SJCRH30 (cell line): ENCODE measurements at regions not wholly inside any gene's neighbourhood (a gene's known extent, or its start where the extent isn't known, plus 50 kb on each side); places are given as distances from the start of the nearest gene placed in this dataset.
"Not testable (repeated sequence)": the region's sequence is repeated elsewhere in the genome, so short reads cannot be mapped to it uniquely, and the experiment has no call there.

Experiments
- DNase-seq, 2 experiments: peaks; one replicate each; pipeline ENCODE4 v3.0.0-alpha.2; 2015 to 2020
- H3K27ac ChIP-seq: fragments of 250-450 bp; sonication (Bioruptor Pico); 2 replicates; pipeline ENCODE4 v1.5.1; 2020; ENCODE audit warnings: mild to moderate bottlenecking, moderate library complexity
- H3K27me3 ChIP-seq: fragments of 250-450 bp; sonication (Bioruptor Pico); 2 replicates; pipeline ENCODE4 v1.5.1; 2020; ENCODE audit warnings: mild to moderate bottlenecking, moderate library complexity
- H3K36me3 ChIP-seq: fragments of 250-450 bp; sonication (Bioruptor Pico); 2 replicates; pipeline ENCODE4 v1.5.1; 2020; ENCODE audit warnings: mild to moderate bottlenecking, moderate library complexity
- H3K4me1 ChIP-seq: fragments of 250-450 bp; sonication (Bioruptor Pico); 2 replicates; pipeline ENCODE4 v1.5.1; 2020; ENCODE audit warnings: mild to moderate bottlenecking, moderate library complexity
- H3K4me3 ChIP-seq: fragments of 250-450 bp; sonication (Bioruptor Pico); 2 replicates; pipeline ENCODE4 v1.5.1; 2020; ENCODE audit warnings: mild to moderate bottlenecking, moderate library complexity
- H3K9me3 ChIP-seq: fragments of 250-450 bp; sonication (Bioruptor Pico); replicated peaks from 2 replicates; pipeline ENCODE4 v1.5.1; 2020; ENCODE audit warnings: mild to moderate bottlenecking, moderate library complexity

- H3K27ac ChIP-seq, H3K9me3 ChIP-seq, DNase-seq, H3K36me3 ChIP-seq, H3K4me1 ChIP-seq, H3K4me3 ChIP-seq, H3K27me3 ChIP-seq: not testable (repeated sequence)
Observed at GRCh38 chr2:8613207-8613999, 68.5 kb upstream of the ID2 start.

GRCh38 chr2:8614646-8615045, 67.2 kb upstream of the ID2 start:
- Histone ChIP-seq H3K4me3 (no peak overlapping the region), H3K27me3 (peaks cover 6% of the 10 kb centered on the region; the same call in 1 of the 2 replicates), H3K27ac (no peak overlapping the region), H3K9me3 (no peaks in the 10 kb centered on the region), H3K36me3 (no peaks in the 10 kb centered on the region), H3K4me1 (no peaks in the 10 kb centered on the region)
- no peak for DNase-seq

GRCh38 chr2:8615252-8615575, 66.6 kb upstream of the ID2 start:
- Histone ChIP-seq H3K9me3 (no peaks in the 10 kb centered on the region), H3K4me1 (no peaks in the 10 kb centered on the region), H3K4me3 (no peak overlapping the region), H3K27me3 (peaks cover 6% of the 10 kb centered on the region; the same call in 1 of the 2 replicates), H3K27ac (no peak overlapping the region), H3K36me3 (no peaks in the 10 kb centered on the region)
- no peak for DNase-seq

- Histone ChIP-seq H3K27me3 (0 out of 2 replicates have a peak, but pooled peaks cover 6% of the 10 kb centered on the region), H3K4me1 (no peaks in the 10 kb centered on the region), H3K9me3 (no peaks in the 10 kb centered on the region), H3K27ac (no peak overlapping the region), H3K36me3 (no peaks in the 10 kb centered on the region), H3K4me3 (no peak overlapping the region)
- DNase-seq: no peak
Observed at GRCh38 chr2:8615576-8616281, 66.1 kb upstream of the ID2 start.

DNA sequence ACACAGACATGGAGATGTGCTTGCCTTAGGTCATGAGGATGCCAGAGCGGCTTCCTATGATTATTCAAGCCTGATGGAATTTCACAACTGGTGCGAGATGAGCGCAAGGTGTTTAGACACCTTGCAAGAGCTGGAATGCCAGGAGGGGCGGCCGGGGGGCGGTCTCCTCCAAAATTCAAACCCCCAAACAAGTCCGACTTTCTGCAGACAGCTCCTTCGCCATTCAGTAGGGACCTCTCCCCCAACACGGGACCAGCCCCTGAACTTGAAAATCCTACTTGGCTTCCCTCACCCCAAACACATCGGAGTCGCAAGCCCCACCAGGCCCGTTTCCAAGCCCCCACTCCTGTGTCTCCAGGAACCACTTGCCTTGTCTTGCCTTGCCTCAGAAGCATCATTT, 64.8 kb upstream of the ID2 start:
- H3K27me3 ChIP-seq: 0 out of 2 replicates have a peak, but pooled peaks cover 6% of the 10 kb centered on the region
- H3K9me3 ChIP-seq: no peaks in the 10 kb centered on the region

GRCh38 chr2:8617590-8617989, 64.3 kb upstream of the ID2 start:
- H3K27ac ChIP-seq: no peak overlapping the region

More for the DNA sequence above, 64.8 kb upstream of the ID2 start:
- no peaks in the 10 kb centered on the region for H3K4me1 ChIP-seq
- H3K36me3 ChIP-seq: no peaks in the 10 kb centered on the region
- no peak for DNase-seq
- no peak overlapping the region for H3K27ac ChIP-seq
- H3K4me3 ChIP-seq: no peak overlapping the region

DNA sequence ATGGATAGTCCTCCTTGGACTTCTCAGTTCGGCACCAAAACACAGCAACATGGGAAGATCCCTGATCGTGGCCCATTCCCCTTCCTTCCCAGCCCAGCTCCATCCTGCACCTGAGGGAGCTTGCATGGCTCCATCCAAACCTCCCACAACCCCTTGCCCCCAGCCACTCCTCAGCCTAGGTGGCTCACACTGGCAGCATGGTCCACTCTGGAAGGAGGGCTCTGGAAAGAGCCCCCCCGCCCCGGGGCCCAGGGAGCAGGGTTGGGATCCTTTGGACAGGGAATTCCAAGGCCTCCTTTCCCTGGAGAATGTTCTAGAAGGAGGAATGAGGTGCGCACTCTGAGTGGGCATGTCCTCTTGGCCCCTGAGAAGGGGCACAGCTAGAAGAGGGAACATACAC, 62.8 kb upstream of the ID2 start:
- DNase-seq: no peak
- H3K27me3 ChIP-seq: 0 out of 2 replicates have a peak, but pooled peaks cover 6% of the 10 kb centered on the region
- H3K9me3 ChIP-seq: no peaks in the 10 kb centered on the region

More at GRCh38 chr2:8617590-8617989, 64.3 kb upstream of the ID2 start:
- no peak overlapping the region for H3K4me3 ChIP-seq
- no peaks in the 10 kb centered on the region for H3K4me1 ChIP-seq
- H3K27me3 ChIP-seq: 0 out of 2 replicates have a peak, but pooled peaks cover 6% of the 10 kb centered on the region
- DNase-seq: no peak
- no peaks in the 10 kb centered on the region for H3K36me3 ChIP-seq
- H3K9me3 ChIP-seq: no peaks in the 10 kb centered on the region

GRCh38 chr2:8620611-8621382, 61.1 kb upstream of the ID2 start:
- no peaks in the 10 kb centered on the region for H3K36me3 ChIP-seq
- no peaks in the 10 kb centered on the region for H3K9me3 ChIP-seq
- no peaks in the 10 kb centered on the region for H3K4me1 ChIP-seq
- H3K4me3 ChIP-seq: no peak overlapping the region
- DNase-seq: no peak
- H3K27me3 ChIP-seq: peaks cover 5% of the 10 kb centered on the region; the same call in 1 of the 2 replicates
- H3K27ac ChIP-seq: no peak overlapping the region

More for the DNA sequence above, 62.8 kb upstream of the ID2 start:
- Histone ChIP-seq H3K36me3 (no peaks in the 10 kb centered on the region), H3K4me3 (no peak overlapping the region), H3K27ac (no peak overlapping the region), H3K4me1 (no peaks in the 10 kb centered on the region)

DNA sequence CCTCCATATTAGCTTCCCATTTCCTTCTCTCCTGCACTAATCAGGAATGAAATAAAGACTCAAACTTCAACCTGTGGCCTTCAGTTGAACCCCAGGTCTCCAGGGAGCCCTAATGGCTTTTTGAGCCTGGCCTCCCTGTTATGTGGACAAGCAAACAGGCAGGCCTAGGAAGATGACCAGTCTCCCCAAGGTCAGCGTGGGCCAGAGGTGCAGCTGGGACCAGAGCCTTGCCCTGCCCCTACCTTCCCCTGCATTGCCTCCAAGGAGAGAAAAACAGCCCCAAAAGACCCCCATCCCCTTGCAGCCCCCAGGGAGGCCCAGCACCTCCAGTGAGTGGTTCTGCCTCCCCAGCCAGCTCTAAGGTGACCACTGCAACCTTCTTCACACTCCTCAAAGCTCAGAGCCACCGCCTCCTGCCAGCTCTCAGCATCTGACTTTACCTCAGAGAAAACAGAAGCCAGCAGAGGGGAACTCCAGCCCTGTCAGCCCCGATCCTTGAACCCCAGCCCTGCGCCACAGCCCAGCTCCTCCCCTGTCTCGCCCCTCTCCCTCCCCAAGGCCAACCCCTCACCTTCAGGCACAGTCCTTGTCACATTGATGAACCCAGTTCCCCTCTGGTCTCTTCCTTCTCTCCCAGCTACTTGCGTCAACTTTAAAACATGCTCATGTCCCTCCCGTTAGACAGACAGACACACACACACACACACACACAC, 59.5 kb upstream of the ID2 start:
- Histone ChIP-seq H3K4me3 (no peak overlapping the region), H3K27ac (no peak overlapping the region), H3K4me1 (no peaks in the 10 kb centered on the region), H3K9me3 (no peaks in the 10 kb centered on the region), H3K36me3 (no peaks in the 10 kb centered on the region), H3K27me3 (peaks cover 5% of the 10 kb centered on the region; the same call in 1 of the 2 replicates)
- DNase-seq: no peak

DNA sequence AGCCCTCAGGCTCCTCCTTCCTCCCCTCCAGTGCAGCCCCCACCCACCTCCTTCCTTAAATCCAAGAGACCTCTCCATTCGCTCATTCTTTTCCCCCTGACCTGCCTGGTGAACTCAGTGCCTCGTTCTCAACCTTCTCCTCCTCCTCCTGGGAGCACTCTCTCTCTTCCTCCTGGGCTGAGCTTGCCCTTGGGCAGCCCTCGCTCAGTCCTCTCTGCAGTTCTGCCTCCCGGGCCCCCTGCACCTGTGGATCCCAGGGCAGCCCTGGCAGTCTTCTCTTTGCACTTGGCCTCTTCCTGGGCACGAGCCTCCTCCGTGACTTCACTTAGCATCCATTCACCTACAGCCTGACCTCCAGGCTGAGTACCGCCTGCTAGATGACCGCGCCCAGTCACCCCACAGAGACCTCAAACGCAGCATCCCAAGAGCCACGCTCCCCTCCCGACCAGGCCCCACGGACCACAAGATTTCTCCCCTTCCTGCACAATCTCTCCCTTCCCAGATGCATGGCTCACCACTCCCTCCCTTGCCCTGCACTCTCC, 58.9 kb upstream of the ID2 start:
- H3K27ac ChIP-seq: no peak overlapping the region
- H3K4me1 ChIP-seq: no peaks in the 10 kb centered on the region
- peaks cover 5% of the 10 kb centered on the region; the same call in 1 of the 2 replicates for H3K27me3 ChIP-seq
- no peaks in the 10 kb centered on the region for H3K36me3 ChIP-seq
- no peak for DNase-seq
- H3K4me3 ChIP-seq: no peak overlapping the region
- no peaks in the 10 kb centered on the region for H3K9me3 ChIP-seq

GRCh38 chr2:8623576-8623957, 58.3 kb upstream of the ID2 start:
- peaks cover 5% of the 10 kb centered on the region; the same call in 1 of the 2 replicates for H3K27me3 ChIP-seq
- no peak overlapping the region for H3K4me3 ChIP-seq
- H3K36me3 ChIP-seq: no peaks in the 10 kb centered on the region
- no peak overlapping the region for H3K27ac ChIP-seq
- no peaks in the 10 kb centered on the region for H3K4me1 ChIP-seq
- DNase-seq: no peak
- H3K9me3 ChIP-seq: no peaks in the 10 kb centered on the region

GRCh38 chr2:8623958-8624591, 57.8 kb upstream of the ID2 start:
- DNase-seq: no peak
- Histone ChIP-seq H3K4me1 (no peaks in the 10 kb centered on the region), H3K36me3 (no peaks in the 10 kb centered on the region), H3K9me3 (no peaks in the 10 kb centered on the region), H3K27ac (no peak overlapping the region), H3K4me3 (no peak overlapping the region), H3K27me3 (peaks cover 5% of the 10 kb centered on the region; the same call in 1 of the 2 replicates)

- no peak for DNase-seq
Observed at GRCh38 chr2:8624855-8625398, 56.9 kb upstream of the ID2 start.

More at GRCh38 chr2:8624855-8625398, 56.9 kb upstream of the ID2 start:
- no peaks in the 10 kb centered on the region for H3K4me1 ChIP-seq
- no peaks in the 10 kb centered on the region for H3K9me3 ChIP-seq
- H3K27ac ChIP-seq: no peak overlapping the region
- no peak overlapping the region for H3K4me3 ChIP-seq
- peaks cover 5% of the 10 kb centered on the region; the same call in 1 of the 2 replicates for H3K27me3 ChIP-seq
- no peaks in the 10 kb centered on the region for H3K36me3 ChIP-seq
